HG03521 (cell line): ENCODE measurements at regions not wholly inside any gene's neighbourhood (a gene's known extent, or its start where the extent isn't known, plus 50 kb on each side); places are given as distances from the start of the nearest gene placed in this dataset.
"Not testable (repeated sequence)": the region's sequence is repeated elsewhere in the genome, so short reads cannot be mapped to it uniquely, and the experiment has no call there.

Source experiments
- ATAC-seq: cut with Tn5 transposase; IDR thresholded peaks from one replicate; pipeline ENCODE4 v1.9.1; 2021; ENCODE audit warnings: mild to moderate bottlenecking, moderate library complexity; ENCODE audit not compliant: unreplicated experiment

DNA sequence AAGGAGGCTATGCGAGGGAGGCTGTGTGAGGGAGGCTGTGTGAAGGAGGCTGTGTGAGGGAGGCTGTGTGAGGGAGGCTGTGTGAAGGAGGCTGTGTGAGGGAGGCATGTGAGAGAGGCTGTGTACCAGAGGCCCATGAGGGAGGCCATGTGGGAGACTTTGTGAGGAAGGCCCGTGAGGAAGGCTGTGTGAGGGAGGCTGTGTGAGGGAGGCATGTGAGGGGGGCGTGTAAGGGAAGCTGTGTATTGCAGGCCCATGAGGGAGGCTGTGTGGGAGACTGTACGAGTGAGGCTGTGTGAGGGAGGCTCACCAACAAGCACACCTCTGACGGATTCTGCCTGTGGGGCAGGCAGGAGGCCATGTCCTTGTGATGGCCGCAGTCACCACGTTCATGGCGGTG lies 122.7 kb upstream of the RNF32 start:
- ATAC-seq: not testable (repeated sequence)

DNA sequence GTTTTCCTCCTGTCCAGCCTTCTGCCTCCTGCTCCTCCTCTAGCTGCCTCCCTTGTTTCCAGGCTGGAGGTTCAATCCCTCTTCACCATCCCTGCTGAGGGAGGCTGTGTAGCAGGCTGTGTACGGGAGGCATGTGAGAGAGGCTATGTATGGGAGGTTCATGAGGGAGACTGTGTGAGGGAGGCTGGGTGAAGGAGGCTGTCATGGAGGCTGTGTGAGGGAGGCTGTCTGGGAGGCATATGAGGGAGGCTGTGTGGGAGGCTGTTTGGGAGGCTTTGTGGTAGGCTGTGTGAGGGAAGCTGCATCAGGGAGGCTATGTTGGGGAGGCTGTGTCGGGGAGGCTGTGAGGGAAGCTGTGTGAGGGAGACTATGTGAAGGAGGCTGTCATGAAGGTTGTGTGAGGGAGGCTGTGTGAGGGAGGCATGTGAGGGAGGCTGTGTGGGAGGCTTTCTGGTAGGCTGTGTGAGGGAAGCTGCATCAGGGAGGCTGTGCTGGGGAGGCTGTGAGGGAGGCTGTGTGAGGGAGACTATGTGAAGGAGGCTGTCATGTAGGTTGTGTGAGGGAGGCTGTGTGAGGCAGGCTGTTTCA lies 123.7 kb upstream of the RNF32 start:
- ATAC-seq: no peak

DNA sequence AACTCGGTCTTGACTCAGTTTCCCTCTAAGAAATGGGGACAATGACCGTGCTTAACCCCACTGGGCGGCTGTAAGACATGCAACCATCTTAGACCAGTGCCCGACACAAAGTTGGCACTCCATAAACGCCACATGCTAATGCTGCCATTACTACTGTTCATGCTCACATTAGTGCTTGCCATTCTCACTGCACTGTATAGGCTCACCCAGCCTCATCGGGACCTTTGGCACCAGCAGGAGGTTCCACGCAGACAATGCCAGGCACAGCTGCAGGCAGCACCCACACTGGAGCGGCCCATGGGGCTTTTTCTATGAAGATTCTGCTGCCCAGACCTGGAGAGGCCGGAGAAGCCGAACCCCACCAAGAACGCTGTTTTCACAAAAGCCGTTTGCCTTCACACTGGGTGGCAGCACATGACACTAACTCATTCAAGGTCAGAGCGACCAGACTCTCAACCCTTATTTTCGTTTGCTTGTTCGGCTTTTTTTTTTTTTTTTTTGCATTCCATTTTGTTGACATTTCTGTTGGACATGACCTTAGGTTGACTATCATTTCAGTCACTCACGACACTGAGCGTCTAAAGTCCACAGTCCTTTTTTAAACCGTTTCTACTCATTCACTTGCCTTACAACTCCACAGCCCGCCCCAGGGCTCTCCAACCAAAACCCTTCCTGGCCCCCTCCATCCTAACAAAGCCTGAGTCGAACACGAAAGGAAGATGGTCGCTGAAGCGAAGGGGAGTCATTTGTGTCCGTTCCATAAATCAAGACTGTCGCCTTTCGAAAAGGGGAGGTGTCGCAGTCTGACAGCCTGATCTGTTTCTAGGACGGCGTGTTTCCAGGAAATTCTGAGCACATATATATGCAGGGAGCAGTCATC lies 124.4 kb upstream of the RNF32 start:
- ATAC-seq: no peak

DNA sequence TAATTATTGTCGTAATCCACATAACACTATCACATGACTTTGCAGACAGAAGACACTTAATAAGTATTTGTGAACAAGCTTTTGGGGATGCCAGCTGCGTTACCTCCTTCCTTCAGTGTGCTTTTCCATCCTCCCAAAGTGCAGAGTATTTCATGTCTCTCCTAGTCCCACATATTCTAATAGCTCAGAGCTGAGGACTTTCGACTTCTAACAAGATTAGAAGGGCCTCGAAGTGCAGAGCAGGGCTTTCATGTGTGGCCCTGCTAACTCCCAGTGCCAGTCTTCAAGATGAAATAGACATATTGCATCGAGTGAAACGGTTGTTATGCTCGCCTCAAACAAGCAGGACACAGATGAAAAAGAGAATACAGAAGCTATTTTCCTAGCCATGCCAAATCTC lies 125.7 kb upstream of the RNF32 start:
- ATAC-seq: no peak

GRCh38 chr7:156511426-156511825 lies 129.1 kb upstream of the RNF32 start:
- ATAC-seq: no peak

DNA sequence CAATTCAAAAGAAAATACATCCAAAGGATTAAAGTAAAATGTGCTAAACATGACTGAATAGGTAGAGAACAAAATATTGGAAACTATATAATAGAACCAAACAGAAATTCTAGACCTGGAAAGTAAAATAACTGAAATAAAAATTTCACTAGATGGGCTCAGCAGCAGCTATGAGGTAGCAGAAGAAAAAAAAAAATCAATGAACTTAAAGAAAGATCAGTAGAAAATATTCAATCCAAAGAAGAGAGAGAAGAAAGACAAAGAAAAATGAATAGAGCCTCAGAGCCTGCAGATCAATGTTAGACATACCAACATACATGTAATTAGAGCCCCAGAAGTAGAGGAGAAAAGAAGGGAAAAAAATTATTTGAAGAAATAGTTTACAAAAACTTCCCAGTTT lies 129.6 kb upstream of the RNF32 start:
- no peak for ATAC-seq

DNA sequence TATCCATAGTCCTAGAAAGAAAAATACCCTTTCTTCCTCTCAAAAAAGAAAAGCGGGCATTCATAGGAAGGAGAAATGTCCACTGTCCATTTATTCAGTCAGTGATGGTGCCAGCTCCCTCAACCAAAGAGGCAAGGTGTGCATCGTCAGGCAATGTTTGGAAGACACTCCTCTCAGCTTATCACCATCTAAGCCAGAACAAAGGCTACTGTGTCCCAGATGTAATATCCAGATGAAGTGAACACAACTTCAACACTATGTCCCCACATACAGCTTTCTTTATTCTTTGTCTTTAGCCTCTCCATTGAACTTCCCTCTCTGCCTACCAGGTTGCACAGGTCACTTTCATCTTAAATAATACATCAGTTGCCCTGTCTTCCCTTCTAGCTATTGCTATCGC lies 131.4 kb upstream of the RNF32 start:
- no peak for ATAC-seq

DNA sequence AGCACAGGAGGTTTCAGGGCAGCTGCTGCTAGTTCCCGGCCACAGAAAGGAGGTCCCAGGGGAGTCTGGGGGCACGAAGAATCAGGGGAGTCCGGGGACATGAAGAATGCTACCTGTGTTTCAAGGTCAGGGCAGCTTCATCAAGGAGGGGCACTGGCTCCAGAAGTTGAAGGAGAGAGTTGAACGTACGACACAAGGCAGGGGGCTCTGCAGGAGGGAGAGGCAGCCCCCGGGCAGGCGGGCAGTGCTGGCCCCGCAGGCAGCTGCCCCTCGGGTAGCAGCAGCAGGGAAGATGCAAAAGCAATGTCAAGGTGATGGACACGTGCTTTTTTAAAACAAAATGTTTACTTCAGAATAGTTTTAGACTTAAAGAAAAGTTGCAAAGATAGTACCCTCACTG lies 134.7 kb upstream of the RNF32 start:
- ATAC-seq: no peak

- ATAC-seq: no peak
Measured at GRCh38 chr7:156504687-156505545, 135.7 kb upstream of the RNF32 start.

DNA sequence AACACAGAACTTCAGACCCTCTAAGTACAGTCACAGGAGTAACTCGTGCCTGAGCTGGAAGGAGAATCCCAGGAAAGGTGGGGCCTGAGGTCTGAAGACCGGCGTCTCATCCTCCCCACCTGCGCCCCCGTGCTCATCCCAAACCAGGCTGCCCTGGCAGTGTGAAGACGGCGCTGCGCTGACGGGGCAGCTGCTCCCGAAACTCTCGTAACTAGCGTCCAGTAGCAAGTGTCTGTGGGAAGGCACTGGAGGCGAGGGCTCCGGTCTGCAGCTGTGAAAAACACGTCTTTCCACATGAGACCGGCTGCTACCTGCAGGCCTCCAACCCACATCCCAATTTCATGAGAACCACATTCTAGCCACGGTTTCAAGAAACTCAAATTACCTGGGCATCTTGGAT lies 136.6 kb upstream of the RNF32 start:
- no peak for ATAC-seq

DNA sequence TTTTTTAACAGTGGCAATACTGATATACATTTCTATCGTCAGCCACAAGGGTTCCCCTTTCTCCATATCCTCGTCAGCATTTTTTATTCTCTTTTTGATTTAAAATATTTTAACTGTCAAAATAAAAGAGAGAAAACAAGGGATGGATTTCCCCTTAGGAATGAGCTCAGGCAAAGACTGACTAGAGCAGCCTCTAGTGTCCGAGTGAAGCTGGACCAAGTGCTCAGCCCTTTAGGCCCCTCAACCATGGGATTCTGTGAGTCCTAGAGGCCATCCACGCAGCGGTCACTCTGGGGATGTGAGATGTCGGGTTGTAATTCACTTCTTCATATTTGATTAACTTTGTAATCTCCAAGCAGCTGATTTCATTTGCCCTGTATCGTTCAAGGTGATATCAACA lies 137.4 kb upstream of the RNF32 start:
- no peak for ATAC-seq

DNA sequence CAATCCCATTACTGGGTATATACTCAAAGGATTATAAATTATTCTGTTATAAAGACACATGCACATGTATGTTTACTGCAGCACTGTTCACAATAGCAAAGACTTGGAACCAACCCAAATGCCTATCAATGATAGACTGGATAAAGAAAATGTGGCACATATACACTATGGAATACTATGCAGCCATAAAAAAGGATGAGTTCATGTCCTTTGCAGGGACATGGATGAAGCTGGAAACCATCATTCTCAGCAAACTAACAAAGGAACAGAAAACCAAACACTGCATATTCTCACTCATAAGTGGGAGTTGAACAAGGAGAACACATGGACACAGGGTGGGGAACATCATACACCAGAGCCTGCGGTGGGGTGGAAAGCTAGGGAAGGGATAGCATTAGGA lies 138.8 kb upstream of the RNF32 start:
- not testable (repeated sequence) for ATAC-seq

- no peak for ATAC-seq
Measured at GRCh38 chr7:156499247-156499881, 141.2 kb upstream of the RNF32 start.

- no peak for ATAC-seq
Measured at GRCh38 chr7:156497776-156498509, 142.6 kb upstream of the RNF32 start.

DNA sequence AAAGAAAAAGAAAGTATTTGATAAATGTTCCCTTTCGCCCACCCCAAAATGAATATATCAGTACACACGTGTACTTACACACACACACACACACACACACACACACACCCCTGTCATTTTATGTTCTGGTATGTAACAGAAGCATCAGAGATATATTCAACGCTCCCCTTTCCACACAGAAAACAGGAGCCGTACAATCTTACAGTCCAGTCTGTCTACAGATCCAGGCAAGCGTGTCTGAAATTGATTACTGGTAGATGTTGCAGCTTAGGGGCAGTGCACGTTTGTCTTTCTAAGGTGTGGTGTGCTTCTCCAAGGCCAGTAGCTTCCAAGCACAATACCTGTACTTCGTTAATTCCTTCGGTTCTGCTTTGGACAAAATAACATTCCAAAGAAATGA lies 143.7 kb upstream of the RNF32 start:
- ATAC-seq: no peak

DNA sequence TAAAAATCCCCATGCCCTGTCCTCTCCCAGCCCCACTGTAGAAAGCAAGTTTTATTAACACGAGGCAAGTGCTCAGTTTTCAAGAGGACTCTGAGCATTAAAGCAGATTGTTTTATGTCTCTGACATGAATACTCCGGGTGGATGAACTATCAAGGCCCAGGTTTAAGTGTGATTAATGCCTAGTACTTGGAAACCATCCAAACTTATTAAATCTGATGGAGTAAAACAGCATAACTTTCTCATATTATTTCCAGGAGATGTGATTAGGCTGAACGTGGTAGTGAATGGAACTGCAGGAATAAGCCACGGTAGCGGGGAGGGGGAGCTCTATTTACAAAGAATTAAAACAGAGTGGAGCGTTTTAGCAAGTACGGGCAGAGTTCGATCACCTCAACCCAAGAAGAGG lies 144.2 kb upstream of the RNF32 start:
- ATAC-seq: no peak

DNA sequence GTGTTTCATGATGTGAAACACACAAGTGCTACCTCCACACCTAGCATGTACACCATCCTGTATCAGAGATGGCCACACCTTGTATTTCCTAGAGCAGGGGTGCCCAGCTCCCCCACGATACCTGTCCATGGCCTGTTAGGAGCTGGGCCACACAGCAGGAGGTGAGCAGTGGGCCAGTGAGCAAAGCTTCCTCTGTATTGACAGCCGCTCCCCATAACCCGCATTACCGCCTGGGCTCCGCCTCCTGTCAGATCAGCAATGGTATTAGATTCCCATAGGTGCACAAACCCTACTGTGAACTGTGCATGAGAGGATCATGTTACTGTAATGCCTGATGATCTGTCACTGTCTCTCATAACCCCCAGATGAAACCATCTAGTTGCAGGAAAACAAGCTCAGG lies 145.6 kb upstream of the RNF32 start:
- ATAC-seq: no peak

DNA sequence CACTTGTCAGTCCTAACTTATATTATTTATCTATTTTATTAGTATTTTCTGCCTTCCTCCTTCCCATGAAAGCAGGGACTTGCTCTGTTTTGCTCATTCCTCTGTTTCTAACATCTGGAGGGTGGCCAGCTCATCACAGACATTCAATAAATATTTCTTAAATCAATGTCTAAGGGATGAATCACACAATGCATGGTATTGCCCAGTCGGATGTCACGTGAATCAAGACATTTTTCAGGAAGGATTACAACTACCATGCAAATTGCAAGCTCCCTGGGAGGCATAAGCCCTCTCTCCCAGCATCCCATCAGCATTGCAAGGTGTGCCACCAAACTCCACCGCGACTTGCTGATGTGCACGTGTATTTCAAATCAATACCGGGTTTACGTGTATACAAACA lies 146.6 kb upstream of the RNF32 start:
- no peak for ATAC-seq

DNA sequence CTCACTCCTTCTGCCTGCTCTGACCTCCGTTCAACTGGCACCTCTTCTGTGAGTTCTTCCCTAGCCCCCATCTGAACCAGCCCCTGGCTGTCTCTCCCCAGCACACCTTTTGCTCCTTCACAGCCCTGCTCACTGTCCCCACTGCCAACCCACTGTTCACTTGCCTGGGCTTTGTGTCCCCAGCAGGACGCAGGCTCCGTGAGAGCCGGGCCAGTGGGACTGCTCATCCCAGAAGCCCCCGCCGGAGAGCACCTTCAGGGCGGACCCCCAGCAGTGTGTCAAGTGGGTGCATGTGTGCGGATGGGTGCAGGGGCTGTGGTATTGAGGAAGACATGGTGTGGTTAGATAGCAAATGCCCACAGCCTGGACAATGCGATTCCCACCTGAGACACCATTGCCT lies 148.4 kb upstream of the RNF32 start:
- no peak for ATAC-seq

DNA sequence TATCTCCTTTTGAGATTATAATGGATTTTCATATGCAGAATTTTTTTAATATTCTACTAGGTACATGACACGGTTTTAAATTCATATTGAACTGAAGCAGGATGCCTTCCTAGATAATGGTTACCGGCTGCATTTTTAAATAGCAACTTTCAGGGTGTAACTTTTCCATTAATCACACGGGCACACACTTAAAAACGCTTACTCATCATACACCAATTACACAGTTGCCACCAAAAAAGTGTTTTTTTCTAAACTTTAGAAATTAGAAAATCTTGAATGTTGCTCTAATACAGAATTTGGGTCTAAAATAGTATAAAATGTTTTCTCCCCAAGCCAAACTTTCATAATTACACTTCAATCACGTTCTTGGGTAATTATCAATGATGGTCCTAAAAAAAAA lies 149.1 kb upstream of the RNF32 start:
- ATAC-seq: no peak
